Nephron progenitor cell (in vitro differentiated cells): ENCODE measurements at regions not wholly inside any gene's neighbourhood (a gene's known extent, or its start where the extent isn't known, plus 50 kb on each side); places are given as distances from the start of the nearest gene placed in this dataset.
"Not testable (repeated sequence)": the region's sequence is repeated elsewhere in the genome, so short reads cannot be mapped to it uniquely, and the experiment has no call there.

Experiments
- DNase-seq: peaks from one replicate; pipeline ENCODE4 v3.0.0; 2021
- H3K27ac Mint-ChIP-seq: 2 replicates; pipeline ENCODE4 v1.8.0; 2021; ENCODE audit warnings: mild to moderate bottlenecking, moderate library complexity, mixed read lengths
- H3K27me3 Mint-ChIP-seq: 2 replicates; pipeline ENCODE4 v1.8.0; 2021; ENCODE audit warnings: mild to moderate bottlenecking, low read depth, mixed read lengths; ENCODE audit not compliant: poor library complexity
- H3K36me3 Mint-ChIP-seq: 2 replicates; pipeline ENCODE4 v1.8.0; 2021; ENCODE audit warnings: low read depth, mixed read lengths
- H3K4me1 Mint-ChIP-seq: 2 replicates; pipeline ENCODE4 v1.8.0; 2021; ENCODE audit warnings: mixed read lengths
- H3K4me3 Mint-ChIP-seq: 2 replicates; pipeline ENCODE4 v1.8.0; 2021; ENCODE audit warnings: mild to moderate bottlenecking, moderate library complexity, mixed read lengths
- H3K9me3 Mint-ChIP-seq: 2 replicates; pipeline ENCODE4 v1.8.0; 2021; ENCODE audit warnings: mild to moderate bottlenecking, moderate library complexity, mixed read lengths
- CTCF ChIP-seq: fragments of 200-600 bp; sonication (generic); IDR thresholded peaks from 2 replicates; pipeline ENCODE4 v1.5.0; 2021; ENCODE audit warnings: antibody characterized with exemption

GRCh38 chr19:20470345-20471135 is 95.0 kb downstream of the ZNF737 start:
- no peaks in the 10 kb centered on the region for H3K4me1 Mint-ChIP-seq
- H3K4me3 Mint-ChIP-seq = no peak overlapping the region
- DNase-seq = no peak

DNA sequence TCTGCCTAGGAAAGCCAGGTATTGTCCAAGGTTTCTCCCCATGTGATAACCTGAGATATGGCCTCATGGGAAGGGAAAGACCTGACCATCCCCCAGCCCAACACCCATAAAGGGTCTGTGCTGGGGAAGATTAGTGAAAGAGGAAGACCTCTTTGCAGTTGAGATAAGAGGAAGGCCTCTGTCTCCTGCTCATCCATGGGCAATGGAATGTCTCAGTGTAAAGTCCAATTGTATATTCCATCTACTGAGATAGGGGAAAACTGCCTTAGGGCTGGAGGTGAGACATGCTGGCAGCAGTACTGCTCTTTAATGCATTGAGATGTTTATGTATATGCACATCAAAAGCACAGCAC is 99.0 kb downstream of the ZNF737 start:
- H3K36me3 Mint-ChIP-seq, H3K27ac Mint-ChIP-seq, H3K9me3 Mint-ChIP-seq: not testable (repeated sequence)

More at GRCh38 chr19:20470345-20471135, 95.0 kb downstream of the ZNF737 start:
- no peak overlapping the region for H3K27ac Mint-ChIP-seq
- no peaks in the 10 kb centered on the region for H3K36me3 Mint-ChIP-seq
- peaks cover 4% of the 10 kb centered on the region for H3K27me3 Mint-ChIP-seq
- no peak for TF ChIP-seq CTCF
- H3K9me3 Mint-ChIP-seq = peaks cover 13% of the 10 kb centered on the region

DNA sequence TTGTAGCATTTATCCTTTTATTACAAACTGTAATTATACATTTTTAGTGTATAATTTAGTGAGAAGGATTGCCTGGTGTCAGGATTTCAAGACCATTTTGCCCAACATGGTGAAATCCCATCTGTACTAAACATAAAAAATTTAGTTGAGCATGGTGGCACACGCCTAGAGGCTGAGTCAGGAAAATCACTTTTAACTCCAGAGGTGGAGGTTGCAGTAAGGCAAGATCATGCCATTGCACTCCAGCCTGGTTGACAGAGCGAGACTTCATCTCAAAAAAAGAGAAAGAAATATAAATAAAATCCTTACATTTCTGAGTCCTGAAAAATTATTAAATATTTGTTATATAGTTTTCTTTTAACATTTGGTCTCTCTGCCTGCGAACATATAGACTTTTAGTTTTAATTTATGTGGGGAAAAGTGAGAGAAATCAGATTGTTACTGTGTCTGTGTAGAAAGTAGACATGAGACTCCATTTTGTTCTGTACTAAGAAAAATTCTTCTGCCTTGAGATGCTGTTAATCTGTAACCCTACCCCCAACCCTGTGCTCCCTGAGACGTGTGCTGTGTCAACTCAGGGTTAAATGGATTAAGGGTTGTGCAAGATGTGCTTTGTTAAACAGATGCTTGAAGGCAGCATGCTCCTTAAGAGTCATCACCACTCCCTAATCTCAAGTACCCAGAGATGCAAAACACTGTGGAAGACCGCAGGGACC is 99.5 kb downstream of the ZNF737 start:
- not testable (repeated sequence) for DNase-seq, H3K36me3 Mint-ChIP-seq, H3K9me3 Mint-ChIP-seq, H3K4me1 Mint-ChIP-seq, H3K27me3 Mint-ChIP-seq, H3K4me3 Mint-ChIP-seq, H3K27ac Mint-ChIP-seq

More for the DNA sequence above, 99.0 kb downstream of the ZNF737 start:
- H3K4me1 Mint-ChIP-seq, H3K27me3 Mint-ChIP-seq, DNase-seq, H3K4me3 Mint-ChIP-seq: not testable (repeated sequence)

DNA sequence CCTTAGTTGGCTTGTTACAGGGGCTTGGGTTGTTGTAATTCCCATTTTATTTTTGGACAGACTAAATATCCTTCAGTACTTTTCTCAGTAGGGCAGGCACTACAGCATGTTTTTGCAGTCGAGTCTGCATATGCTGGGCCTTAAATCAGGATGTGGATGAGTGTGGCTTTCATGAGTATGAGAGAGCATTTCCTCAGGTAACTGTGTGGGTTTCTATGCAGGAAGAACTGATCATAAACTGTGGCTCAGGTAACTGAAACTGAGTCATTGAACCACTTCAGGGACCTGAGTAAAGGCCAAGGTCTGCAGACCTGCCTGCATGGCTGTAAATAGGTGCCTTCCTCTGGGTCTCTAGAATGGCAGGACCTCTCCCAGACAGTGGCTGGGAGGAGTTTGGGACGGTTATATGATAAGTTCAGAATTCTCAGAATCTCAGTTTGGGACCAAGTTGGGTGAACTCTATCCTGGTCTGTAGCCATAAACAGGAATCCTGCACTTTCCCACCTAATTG is 112.1 kb downstream of the ZNF737 start:
- Mint-ChIP-seq H3K4me3 (no peak overlapping the region), H3K9me3 (no peaks in the 10 kb centered on the region), H3K36me3 (no peaks in the 10 kb centered on the region)

GRCh38 chr19:20444202-20444885 is 121.2 kb downstream of the ZNF737 start:
- H3K9me3 Mint-ChIP-seq = no peaks in the 10 kb centered on the region
- no peaks in the 10 kb centered on the region for H3K4me1 Mint-ChIP-seq
- no peak for DNase-seq
- H3K36me3 Mint-ChIP-seq = no peaks in the 10 kb centered on the region
- H3K27ac Mint-ChIP-seq = no peak overlapping the region
- no peak overlapping the region for H3K4me3 Mint-ChIP-seq
- no peaks in the 10 kb centered on the region for H3K27me3 Mint-ChIP-seq
- no peak for TF ChIP-seq CTCF

More for the DNA sequence above, 112.1 kb downstream of the ZNF737 start:
- no peak for DNase-seq
- Mint-ChIP-seq H3K27ac (no peak overlapping the region), H3K4me1 (no peaks in the 10 kb centered on the region), H3K27me3 (no peaks in the 10 kb centered on the region)
- no peak for TF ChIP-seq CTCF

DNA sequence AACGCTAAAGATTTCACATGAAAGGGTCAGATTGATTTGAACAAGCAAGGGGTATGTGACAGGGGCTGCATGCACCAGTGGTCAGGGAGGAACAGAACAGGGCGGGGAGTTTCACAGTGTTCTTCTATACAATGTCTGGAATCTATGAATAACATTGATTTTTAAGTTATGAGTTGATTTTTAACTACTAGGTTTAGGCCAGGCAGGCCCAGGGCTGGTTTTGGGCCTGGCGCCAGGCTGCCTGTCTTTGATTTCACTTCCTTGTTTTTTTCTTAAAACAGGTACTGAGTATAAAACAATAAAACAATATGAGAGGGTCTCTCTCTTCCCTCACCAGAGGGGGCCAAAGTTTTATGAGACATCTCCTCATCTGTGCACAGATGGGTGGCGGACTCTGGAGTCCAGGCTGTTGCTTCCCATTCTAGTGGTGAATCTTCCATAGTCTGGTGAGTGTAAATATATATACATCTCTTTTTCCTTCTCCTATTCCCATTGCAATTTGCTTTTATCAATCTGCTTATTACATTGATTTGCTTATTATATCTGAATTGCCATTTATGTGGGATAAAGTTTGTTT is 133.2 kb downstream of the ZNF737 start:
- not testable (repeated sequence) for H3K36me3 Mint-ChIP-seq, H3K4me3 Mint-ChIP-seq, H3K27me3 Mint-ChIP-seq, H3K27ac Mint-ChIP-seq, H3K4me1 Mint-ChIP-seq, DNase-seq
- H3K9me3 Mint-ChIP-seq = peaks cover 11% of the 10 kb centered on the region

GRCh38 chr19:20431826-20432225 is 133.8 kb downstream of the ZNF737 start:
- Mint-ChIP-seq H3K36me3 (no peaks in the 10 kb centered on the region), H3K27ac (no peak overlapping the region), H3K9me3 (peaks cover 11% of the 10 kb centered on the region), H3K27me3 (no peaks in the 10 kb centered on the region), H3K4me1 (no peaks in the 10 kb centered on the region), H3K4me3 (no peak overlapping the region)
- no peak for TF ChIP-seq CTCF
- no peak for DNase-seq
